ENCODE measurements at regions not wholly inside any gene's neighbourhood (a gene's known extent, or its start where the extent isn't known, plus 50 kb on each side); places are given as distances from the start of the nearest gene placed in this dataset.
"Not testable (repeated sequence)": the region's sequence is repeated elsewhere in the genome, so short reads cannot be mapped to it uniquely, and the experiment has no call there.

DNA sequence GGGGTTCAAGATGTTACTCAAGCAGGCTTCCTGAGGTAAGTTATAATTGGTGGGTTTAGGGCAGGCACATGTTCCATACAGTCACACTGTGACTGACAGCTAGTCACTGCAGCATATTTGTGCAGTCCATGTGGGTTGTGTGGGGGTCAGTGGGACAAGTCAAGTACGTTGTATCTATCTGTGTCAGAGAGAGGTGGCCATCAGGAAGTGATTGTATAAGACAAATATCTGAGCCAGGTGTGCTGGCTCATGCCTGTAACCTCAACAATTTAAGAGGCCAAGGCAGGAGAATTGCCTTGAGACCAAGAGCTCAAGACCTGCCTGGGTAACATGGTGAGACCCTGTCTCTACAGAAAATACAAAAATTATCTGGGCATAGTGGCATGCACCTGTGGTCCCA, 509.3 kb downstream of the CENPC start:
- DNase-seq = no peak

DNA sequence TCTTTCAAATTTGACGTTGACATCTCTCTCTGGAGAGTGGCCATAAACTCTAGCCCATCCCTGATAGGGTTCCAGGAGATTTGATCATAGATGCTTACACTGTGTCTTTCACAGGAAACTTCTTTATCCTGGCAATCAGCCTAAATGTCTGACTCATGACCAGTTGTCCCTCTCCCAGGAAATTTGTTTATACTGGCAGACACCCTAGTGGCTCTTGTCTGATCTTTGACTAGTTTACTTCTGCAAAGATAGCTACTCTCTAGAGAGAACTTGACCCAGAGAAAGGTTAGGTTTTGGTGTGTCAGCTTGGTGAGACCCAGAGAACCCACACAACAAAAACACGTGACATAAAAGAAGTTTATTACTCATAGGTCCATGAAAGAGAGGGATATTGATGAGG, 509.8 kb downstream of the CENPC start:
- no peak for DNase-seq

DNA sequence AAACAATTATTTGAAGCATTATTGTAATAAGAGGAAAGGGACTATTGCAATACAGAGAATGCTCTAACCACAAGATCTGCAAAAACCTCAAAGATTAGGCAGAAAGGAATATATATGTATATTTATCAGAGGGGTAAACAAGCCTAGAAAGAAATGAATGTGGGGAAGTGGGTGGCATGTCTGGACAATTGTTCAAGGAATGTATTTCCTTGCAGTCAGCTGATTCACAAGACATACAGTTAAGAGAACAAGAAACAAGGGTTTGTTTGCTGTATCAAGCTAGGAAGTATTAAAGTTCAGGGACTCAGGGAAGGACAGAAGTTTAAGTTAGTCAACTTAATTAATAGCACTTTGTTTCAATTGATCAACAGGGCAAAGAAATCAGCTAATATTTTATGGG, 514.7 kb downstream of the CENPC start:
- no peak for DNase-seq

DNA sequence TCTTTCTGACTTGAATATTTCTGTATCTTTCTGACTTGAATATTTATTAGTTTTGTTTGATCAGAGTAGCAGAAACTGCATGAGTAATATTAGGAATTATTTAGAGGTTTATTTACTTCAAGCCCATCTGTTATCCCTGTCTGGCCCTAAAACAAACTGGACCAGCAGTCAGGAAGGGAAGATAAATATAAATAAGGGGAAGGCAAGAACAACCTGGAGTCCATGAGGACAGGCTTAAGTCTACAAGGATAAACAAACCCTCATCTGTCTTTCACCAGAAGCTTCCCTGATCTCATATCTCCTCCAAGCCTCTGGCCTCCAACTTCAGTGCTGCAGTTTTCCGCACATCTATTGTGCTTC, 524.9 kb downstream of the CENPC start:
- no peak for DNase-seq

DNA sequence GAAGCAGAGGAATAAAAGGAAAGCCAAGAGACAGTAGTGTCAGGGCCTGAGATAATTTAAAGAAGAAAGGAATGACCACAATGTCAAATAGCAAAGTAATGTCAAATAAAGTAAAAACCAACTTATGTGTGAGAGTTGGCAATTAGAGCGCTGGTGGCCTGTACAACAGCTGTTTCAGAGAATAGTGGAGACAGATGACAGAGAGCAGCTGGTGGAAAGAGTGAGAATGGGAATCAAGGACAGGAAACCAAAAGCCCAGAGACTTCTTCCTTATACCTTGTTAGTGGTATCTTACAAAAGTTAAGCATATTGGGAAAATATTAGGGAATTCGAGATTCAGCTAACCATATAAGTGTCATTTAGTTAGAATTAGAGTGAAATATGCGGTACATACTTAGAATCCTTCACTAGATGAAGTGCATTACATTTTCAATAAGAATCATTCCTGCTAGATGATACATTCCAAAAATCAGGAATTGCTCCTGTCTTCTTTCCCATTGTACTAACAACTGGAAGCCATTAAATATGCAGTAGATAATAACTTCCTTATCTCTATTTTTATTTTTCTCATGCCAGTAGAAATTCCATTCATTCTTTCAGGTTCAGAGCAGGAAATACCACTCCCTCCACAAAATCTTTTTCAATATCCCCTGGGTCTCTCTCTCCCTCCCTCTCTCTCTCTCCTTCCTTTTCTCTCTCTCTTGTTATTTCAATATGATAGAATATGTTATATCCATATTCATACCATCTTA, 525.4 kb downstream of the CENPC start:
- no peak for DNase-seq

DNA sequence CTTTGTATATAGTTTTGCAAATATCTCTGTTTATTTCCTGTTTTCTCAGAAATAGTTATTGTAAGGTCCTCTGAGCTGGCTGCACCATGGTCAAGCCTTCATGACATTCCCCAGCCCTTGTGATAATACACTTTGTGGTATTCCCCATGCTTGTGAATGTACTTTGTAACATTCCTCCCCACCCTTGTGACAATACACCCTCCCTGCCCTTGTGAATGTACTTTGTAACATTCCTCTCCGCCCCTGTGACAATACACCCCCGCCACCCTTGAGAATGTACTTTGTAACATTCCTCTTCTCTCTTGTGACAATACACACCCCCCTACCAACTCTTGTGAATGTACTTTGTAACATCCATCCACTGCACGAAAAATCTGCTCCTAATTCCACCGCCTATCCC, 530.7 kb downstream of the CENPC start:
- DNase-seq = no peak

DNA sequence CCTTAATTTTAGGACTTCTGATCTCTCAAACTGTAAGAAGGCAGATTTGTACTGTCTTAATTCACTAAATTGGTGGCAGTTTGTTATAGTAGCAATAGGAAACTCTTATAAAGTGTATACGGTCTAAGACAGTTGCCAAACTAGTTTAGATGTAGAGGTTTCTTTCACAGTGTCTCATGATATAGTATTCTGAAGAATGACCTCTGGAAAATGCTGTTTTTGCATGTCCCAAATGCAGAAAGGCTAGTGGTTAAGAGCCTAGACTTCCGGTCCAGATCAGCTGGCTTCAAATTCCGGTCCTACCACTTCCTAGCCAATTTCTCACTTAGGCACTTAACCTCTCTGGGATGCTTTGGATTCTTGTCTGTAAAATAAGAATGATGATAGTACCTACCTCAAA, 538.5 kb downstream of the CENPC start:
- DNase-seq = no peak

DNA sequence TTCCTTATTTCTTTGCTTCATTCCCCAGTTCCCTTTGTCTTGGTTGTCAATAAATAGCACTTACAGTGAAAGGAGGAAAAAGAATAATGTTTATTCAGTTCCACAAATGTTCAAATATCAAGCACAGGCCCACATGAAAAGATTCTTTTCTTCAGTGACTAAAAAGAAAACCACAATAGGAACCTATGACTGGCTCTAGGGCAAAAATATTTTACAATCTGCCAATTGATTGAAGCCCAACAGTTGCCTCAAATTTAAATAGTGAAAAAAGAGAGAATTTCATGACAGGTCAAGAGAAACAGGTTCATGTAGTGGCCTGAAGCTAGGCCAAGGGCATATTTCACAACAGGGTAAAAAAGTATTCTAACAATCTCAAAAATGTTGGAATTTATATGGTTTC, 553.8 kb downstream of the CENPC start:
- no peak for DNase-seq

DNA sequence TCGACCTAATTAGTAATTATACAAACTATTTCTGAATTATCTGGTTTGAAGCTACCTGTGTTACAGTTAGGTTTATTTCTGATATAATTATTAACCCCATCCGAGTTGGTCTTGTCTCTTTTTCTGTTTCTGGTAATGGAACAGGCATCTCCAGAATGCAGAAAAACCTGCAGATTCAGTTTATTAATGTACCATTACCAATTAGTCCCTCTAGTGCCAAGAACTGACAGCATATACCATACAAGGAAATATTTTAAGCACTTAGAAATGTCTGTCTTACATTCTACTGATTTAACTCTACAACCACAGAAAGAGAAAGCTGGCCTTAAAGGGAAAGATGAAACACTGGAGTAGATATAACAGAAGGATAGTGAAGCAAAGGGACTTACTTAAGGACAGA, 570.6 kb downstream of the CENPC start:
- DNase-seq = no peak

DNA sequence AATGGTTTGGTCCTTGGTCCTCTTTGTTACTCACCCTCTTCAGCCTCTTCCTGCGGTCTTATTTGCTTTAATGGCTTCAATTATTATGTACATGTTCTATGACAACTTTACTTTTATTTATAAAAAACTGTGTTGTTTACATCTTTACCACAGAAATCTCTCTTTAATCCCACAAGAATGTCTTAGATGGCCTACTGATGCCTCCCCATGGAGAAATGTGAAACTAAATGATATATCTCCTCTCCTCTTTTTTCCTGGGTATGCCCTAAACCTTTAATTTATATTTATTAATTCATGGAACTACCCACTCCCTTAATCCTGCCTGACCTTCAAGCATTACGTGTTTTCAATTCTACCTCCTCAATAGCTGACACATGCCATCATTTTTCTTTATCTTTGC, 573.2 kb downstream of the CENPC start:
- no peak for DNase-seq

DNA sequence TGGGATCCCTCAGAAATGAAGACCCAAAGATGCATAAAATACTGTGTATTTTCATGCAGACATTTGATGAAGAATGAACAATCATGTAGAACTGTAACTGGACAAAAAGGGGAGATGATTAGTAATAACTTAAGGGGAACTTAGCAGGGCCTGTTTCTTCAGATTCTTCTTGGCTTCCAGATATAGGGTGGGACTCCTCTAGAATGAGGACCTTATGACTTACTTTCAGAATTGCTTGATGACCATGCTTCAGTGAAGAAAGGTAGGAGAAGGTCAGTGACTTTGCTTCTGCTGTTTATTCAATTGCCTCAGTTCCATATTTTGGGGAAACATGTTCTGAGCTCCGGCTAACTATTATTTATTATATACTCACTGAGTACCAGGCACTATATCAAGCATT, 580.8 kb downstream of the CENPC start:
- no peak for DNase-seq

DNA sequence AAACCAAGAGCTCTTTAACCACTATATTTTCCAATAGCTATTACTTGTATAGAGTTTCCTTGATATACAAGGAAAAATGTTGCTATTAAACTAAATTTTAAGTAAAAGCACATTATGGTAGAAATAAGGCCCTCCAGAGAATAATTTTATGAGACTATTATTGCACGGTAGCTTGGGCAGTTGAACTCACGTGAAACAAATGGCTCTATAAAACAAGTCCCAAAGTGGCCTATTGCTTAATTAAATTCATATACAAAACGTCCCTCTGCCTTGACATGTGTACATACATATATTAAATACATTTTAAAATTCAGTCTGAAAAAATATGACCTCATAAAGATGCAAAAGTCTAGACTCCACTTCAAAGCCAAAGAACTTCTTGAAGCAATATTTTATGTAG, 582.2 kb downstream of the CENPC start:
- DNase-seq = no peak

DNA sequence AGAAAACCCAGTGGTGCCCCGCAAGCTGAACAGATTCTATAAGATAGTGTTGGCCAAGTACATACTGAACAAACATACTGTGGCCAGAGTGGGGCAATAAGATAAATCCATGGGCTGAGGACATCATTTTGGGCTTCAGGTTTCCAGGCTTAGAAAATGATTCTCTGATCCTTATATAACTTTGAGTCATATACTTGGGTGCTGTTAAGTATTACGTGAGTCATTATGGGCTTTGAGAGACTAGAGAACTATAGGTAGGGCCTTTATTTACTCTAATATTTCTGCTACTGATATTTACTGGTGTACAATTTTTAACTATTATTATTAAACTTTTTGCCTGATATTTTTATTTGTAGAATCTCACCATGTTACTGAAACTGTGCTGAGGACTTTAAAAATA, 586.1 kb downstream of the CENPC start:
- no peak for DNase-seq

DNA sequence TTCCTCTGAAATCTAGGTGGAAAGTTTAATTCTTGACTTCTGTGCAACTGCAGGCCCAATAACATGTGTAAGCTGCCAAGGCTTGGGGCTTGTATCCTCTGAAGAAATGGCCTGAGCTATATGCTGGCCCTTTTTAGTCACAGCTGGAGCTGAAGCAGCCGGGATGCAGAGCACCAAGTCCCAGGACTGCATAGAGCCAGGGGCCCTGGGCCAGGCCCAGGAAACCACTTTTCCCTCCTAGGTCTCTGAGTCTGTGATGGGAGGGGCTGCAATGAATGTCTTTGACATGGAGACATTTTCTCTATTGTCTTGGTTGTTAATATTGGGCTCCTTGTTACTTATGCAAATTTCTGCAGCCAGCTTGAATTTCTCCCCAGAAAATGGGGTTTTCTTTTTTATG, 588.5 kb downstream of the CENPC start:
- DNase-seq = no peak

DNA sequence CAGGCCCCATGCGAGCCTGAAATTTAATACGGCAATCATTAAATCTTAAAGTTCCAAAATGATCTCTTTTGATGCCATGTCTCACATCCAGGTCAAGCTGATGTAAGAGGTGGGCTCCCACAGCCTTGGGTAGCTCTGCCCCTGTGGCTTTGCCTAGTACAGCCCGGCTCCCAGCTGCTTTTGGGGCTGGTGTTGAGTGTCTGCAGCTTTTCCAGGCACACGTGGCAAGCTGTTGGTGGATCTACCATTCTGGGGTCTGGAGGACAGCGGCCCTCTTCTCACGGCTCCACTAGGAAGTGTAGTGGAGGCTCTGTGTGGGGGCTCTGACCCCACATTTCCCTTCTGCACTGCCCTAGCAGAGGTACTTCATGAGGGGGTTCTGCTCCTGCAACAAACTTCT, 588.9 kb downstream of the CENPC start:
- no peak for DNase-seq

DNA sequence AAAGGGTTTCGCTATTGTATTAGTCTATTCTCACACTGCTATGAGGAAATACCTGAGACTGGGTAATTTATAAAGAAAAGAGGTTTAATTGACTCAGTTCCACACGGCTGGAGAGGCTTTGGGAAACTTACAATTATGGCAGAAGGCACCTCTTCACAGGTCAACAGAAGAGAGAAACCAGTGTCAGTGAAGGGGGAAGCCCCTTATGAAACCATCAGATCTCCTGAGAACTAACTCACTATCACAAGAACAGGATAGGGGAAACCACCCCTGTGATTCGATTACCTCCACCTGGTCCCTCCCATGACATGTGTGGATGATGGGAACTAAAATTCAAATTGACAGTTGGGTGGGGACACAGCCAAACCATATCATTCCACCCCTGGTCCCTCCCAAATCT, 589.5 kb downstream of the CENPC start:
- no peak for DNase-seq

DNA sequence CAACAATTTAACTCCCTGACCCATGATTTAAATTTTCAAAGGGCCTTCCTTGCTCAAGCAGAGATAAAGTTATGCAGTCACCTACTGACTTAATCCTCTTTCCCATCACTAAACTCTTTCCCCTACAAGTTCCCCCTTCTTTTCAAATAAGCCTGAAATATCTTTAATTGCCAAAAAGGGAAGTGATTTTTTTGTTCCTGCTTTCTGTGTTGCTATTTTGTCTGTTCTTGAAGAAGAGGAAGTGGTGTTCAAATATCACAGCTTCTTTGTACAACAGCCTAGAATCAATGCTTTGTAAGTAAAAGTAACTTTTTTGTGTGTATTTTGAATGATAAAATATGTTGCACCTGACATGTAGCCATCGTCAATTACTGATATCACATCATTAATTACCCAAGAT, 595.9 kb downstream of the CENPC start:
- DNase-seq = peak; percentile 0

DNA sequence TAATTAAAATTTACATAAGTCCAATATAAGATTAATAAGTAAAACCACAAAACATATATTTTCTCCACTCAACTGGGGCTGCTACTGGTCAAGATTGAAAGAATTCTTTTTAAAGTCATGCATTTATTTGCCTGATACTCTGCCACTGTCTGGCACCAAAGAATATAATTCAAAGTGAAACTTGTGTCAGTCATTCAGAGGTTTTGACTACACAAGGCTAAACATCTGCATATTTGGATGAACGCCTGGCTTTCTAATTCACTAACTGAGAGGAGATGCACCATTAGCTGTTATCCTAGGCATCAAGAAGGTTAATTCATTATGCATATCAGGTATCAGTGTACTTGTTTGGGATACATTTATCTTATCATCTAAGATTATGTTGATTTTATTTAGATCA, 598.5 kb downstream of the CENPC start:
- DNase-seq = no peak

DNA sequence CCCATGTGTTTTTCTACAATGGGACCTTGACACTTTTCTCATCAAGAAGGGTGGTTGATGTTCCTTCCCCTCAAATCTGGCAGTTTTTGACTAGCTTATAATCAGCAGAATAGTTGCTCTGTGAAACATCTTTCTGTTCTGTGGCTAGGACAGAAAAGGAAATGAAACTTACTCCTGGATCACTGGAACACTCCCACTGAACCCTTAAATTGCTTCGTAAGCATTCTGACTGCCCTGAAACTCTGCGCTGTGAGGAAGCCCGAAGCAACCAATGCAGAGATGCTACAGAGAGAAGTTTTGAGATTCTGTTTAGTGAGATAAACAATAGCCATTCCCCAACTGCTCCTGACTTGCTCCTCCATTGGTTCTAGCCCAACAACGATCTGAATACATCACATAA, 602.2 kb downstream of the CENPC start:
- peak; percentile 1 for DNase-seq

DNA sequence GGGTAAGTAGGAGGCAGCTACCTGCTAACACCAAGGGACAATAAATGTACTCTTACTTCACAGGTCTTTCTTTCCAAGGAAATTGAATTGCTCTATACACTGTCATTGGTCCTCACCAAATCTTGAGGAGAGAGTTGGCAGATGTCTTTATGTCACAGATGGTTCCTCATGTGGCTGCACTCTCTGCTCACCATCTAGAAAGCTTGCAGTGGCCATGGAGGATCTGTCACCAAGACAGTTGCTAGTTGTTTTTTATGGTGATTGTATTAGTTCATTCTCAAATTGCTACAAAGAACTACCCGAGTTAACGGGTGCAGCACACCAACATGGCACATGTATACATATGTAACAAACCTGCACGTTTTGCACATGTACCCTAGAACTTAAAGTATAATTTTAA, 613.3 kb downstream of the CENPC start:
- not testable (repeated sequence) for DNase-seq

DNA sequence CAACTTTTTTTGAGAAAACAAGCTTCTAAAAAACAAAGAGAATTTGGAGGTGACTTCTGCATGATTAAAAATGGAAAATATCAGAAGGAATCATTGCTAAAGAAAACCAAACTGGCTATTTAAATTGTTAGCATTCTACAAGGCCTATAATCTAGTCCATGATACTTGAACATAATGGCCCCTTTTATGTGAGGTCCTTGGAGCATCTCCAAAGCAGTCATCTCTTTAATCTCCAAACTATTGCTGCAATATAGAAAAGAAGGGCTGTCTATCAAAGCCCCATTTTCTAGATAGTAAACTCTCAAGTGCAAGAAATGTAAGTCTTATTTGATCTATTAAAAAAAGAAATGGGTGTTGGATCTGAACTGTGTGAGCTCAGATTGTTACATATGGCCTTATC, 615.1 kb downstream of the CENPC start:
- no peak for DNase-seq

DNA sequence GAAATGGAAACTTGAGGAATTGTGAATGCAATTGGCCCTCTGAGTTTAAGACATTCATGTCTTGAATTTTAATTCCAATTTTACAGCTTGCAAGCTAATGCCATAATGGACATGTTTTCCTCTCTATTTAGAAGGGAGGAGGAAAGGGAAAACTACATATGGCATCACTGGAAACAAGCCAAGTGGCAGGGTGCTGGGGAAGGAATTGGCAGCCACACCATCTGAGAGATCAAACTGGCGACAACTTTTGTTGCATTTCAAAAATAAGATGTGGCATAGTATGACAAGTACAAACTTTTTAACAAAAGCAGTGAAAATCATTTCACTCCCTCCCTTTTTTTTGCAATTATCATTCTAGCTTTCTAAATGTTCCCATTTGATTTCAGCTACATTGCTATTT, 615.6 kb downstream of the CENPC start:
- no peak for DNase-seq

DNA sequence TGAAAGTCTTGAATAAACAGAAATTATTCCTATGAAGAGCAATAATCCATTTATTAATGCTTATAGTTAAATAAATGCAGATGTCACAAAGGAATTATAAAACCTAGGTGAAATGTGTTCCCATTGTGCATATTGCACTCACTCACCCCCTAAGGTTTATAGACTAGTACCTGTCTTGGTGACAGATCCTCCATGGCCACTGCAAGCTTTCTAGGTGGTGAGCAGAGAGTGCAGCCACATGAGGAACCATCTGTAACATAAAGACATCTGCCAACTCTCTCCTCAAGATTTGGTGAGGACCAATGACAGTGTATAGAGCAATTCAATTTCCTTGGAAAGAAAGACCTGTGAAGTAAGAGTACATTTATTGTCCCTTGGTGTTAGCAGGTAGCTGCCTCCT, 616.4 kb downstream of the CENPC start:
- not testable (repeated sequence) for DNase-seq

DNA sequence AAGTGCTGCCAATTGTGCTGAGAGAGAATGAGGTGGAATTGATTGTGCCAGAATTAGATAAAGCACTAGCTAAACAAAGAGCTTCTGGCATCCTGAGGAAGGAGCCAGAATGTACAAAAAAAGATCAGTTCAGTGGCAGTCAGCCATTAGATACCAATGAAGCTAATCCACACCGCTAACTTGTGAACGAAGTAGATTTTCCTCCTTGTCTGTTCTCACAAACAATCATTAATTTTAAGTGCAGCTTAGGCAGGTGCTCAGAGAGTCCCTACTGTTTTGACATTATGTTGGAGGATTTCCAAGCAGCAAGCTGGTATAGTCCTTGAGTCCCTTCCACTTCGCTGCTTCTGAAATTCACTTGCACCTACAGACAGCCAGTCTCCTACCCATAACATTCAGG, 617.4 kb downstream of the CENPC start:
- no peak for DNase-seq

DNA sequence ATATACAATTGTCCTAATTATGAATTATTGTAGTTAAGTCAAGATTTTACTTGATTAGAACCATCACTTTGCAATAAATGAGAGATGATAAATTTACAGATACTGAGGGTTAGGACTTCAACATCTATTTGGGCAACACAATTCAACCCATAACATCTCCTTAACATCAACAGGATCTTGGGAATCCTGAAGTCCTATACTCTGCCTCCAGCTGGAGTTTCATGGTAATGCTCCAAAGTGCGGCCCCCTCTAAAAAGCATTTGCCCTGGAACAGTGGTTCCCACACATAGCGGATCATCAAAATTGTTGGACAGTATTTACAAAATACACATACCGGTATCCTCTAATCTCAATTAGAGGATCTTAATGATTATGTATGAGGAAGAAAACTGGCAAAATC, 618.6 kb downstream of the CENPC start:
- no peak for DNase-seq

Data from CD4-positive, alpha-beta T cell treated with Interleukin-4 for 4 hours (primary cell).